ENCODE measurements at regions not wholly inside any gene's neighbourhood (a gene's known extent, or its start where the extent isn't known, plus 50 kb on each side); places are given as distances from the start of the nearest gene placed in this dataset.
"Not testable (repeated sequence)": the region's sequence is repeated elsewhere in the genome, so short reads cannot be mapped to it uniquely, and the experiment has no call there.

- DNase-seq = no peak
These were observed 79.4 kb upstream of the PRSS16 start for GRCh38 chr6:27168108-27168507.

GRCh38 chr6:27168586-27169443 is 78.7 kb upstream of the PRSS16 start:
- no peak for DNase-seq

- DNase-seq = not testable (repeated sequence)
These were observed 74.8 kb upstream of the PRSS16 start for GRCh38 chr6:27172524-27173231.

GRCh38 chr6:27173232-27173601 is 74.3 kb upstream of the PRSS16 start:
- not testable (repeated sequence) for DNase-seq

GRCh38 chr6:27174958-27175357 is 72.5 kb upstream of the PRSS16 start:
- DNase-seq = peak; percentile 3

DNA sequence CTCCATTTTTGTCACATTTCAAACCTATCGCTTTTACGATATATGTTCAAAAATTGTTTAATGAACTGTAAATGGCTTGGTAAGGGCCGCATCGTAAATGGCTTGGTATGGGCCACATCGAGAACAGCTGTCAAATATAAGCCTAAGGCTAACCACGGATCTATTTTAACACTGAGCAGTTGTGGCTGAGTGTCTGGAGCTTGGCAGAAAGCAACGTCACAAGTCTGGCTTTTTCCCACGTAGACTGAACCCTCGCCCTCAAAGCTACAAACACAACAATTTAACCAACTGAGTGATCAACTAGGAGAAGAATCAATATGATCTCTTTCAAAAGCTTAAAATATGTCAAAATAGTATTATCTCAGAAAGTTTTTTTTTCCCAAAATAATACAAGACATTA is 71.4 kb upstream of the PRSS16 start:
- DNase-seq = peak; percentile 17

GRCh38 chr6:27176523-27177484 is 70.7 kb upstream of the PRSS16 start:
- peak; percentile 67 for DNase-seq

DNA sequence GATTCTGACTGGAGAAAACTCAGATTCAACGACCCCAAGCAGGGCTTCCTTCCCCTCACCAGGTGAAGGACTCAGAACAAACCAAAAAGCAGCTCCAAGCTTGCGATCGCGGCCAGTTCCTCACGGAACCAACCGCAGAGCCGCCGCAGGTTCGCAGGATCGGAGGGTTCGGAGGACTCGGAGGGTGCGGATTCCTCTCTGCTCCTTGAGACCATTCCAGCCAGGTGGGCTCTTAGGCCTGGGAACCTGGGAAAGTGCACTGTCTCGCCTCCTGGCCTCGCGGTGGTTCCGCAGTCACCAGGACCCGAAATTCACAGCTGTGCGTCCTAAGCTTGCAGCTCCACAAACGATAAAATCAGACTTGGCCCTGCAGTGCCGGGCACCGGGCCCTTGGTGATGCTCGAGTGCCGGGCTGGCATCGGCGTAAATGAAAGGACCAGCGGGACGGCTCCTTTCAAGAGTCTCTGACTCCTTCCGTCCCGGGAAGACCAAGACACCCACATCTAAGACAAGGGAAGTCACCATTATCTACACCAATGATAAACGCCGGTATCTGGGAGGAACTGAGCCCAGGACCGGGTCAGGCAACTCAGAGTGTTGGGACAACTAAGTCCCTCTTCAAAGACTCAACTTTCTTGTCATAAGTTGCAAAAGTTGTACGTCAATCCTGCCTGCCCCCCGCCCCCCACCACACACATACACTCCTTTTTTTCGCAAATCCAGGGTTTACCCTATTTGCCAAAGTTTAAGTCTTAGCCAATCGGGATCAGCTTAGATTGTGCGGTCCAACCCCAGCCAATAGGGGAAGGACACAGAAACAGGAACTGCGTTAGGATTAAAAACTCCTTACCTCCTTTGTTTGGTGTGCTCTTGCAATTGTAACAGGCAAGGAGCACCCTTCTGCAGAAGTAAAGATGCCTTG is 69.8 kb upstream of the PRSS16 start:
- peak; percentile 79 for DNase-seq

DNA sequence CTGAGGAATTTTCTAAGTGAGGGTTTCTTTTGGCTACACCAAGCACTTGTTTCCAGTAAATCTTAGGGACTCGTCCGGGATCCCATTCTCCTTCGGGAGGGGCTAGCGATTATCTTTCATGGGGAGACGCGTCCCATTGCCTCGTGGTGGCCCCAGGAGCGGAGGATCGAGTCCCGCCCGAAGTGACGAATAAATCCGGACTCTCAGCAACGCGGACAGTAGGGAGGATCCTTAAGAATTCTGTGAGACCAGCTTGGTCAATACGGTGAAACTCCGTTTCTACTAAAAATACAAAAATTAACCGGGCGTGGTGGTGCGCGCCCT is 69.1 kb upstream of the PRSS16 start:
- DNase-seq = no peak

GRCh38 chr6:27178860-27179259 is 68.6 kb upstream of the PRSS16 start:
- DNase-seq = no peak

DNA sequence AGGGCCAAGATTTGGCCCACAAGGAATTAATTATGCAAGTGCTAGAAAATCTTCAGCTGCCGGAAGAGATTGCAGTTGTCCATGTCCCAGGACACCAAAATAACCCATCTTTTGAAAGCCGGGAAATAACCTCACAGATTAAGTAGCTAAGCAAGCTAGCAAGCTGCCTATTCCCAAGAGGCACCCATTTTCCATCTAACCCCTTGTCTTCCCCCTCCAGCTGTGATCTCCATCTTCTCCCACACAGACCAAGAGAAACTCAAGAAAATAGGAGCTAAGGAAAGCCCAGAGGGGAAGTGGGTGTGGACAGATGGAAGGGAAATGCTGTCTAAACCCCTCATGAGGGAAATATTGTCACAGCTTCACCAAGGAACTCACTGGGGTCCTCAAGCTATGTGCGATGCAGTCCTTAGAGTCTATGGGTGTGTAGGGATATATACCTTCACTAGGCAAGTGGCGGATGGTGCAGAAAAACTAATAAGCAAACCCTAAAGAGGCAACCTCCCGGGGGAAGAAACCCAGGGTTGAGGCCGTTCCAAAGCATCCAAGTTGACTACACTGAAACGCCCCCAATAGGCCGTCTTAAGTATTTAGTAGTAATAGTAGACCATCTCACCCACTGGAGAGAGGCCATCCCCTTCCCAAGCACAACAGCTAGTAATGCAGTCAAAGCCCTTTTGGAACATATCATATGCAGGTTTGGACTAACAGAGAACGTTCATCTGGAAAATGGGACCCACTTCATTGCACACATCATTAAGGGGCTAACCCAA is 64.3 kb upstream of the PRSS16 start:
- no peak for DNase-seq

DNA sequence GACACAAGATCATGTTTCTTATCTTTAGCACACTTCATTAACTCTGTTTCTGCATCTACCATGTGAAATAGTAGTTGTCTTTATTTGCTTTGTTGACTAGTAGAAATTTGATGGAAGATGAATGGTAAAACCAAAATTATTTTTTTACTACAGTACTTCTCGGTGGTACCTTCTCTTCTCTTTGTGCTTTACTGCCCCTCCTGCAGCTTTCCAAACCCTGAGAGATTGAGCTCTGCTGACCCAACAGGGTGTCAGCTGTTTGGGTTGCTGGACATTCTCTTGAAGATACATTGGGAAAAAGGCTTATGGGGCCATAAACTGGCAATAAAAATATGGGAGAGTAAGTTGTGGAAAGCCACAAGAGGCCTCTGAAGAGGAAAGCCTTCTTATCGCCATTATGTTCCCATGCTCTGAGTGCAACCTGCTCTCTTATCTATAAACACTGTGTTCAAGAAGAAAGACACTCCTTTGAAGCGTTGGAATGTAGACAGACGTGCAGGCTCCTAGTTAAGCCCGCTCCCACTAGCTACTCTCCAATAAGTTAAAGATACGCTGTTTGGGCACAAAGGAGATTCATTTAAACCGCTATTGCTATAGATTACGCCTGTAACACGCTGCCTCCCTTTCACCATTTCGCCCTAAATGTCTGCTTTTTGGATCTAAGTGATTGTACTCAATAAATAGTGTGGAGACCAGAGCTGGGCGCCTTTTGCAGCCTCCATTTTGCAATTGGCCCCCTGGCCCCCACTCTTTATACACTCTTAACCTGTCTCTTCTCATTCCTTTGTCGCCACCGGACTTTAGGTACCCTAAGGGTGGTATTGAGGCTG is 60.1 kb upstream of the PRSS16 start:
- no peak for DNase-seq

DNA sequence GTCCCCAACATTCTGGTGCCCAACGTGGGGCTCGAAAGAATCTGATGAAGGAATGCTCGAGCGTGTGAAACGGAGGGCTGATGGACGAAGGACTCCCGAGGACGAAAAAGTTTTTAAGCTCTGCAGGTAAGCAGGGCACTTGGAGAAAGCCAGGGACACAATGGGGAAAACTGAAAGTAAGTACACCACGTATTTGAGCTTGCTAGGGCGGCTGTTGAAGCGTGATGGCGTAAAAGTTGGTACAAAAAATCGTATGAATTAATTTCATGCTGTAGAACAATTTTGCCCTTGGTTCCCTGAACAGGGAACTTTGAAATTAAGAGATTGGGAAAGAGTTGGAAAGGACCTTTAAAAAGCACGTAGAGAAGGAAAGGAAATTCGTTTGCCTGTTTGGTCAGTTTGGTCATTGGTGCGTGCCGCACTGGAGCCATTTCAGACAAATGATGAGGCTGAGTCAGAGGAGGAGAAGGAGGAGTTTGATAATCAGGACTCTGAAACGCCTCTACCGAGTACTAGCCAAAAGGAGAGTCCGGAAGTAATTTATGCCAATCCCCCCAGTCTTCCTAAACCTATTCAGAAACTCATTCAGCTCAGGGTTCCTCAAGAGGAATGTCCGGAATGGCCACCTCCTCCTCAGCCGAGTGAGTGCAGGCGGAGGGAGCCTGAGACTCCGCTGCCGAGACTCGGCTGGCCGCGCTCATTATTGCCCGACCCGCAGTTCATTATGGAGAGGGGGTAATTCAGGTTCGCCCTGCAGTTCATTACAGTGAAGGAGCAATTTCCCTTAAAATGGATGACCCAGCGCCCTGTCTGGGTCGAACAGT is 59.2 kb upstream of the PRSS16 start:
- peak; percentile 68 for DNase-seq

DNA sequence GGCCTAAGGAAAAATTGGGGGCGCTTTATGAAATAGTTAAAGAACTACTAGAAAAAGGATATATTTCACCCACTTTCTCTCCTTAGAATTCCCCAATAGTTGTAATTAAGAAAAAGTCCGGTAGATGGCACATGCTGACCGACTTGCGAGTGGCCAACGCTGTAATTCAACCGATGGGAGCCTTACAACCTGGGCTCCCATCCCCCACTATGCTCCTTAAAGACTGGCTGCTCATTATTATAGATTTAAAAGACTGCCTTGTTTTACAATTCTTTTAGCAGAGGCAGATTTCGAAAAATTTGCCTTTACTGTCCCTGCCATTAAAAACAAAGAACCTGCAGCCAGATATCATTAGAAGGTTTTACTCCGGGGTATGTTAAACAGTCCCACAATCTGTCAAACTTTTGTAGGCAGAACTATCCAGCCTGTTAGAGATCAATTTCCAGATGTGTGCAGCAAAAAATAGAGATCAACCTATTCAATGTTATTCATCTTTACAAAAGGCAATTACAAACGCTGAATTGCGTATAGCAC is 58.5 kb upstream of the PRSS16 start:
- peak; percentile 87 for DNase-seq

DNA sequence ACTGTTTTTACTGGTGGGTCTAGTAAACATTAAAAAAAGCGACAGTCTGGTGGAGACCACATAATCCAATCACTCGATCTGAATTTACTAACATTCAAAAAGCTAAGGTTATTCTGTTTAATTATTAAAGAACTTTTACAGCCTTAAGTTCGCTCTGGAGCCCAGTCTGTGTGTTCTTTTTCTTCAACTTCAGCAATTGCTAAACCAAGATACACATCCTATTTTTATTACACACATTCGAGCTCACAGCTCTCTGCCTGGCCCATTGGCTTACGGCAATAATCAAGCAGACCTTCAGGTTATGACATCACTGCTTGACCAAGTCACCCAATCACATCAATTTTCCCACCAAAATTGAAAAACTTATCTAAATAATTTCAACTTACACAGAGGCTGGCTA is 57.4 kb upstream of the PRSS16 start:
- no peak for DNase-seq

GRCh38 chr6:27194453-27194852 is 53.0 kb upstream of the PRSS16 start:
- DNase-seq = not testable (repeated sequence)

DNA sequence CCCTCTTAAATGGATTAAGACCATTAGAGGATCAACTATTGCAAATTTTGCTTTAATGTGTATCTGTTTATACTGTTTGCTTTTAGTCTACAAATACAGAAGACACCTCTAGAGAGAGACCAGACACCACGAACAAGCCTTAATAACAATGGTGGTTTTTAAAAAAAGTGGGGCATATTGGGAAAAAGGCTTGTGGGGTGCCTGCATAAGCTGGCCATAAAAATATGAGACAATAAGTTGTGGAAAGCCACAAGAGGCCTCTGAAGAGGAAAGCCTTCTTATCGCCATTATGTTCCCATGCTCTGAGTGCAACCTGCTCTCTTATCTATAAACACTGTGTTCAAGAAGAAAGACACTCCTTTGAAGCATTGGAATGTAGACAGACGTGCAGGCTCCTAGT is 52.0 kb upstream of the PRSS16 start:
- DNase-seq = peak; percentile 18

Measured in NCI-H82 (cell line).